Muscle of arm (tissue), 1 donor: ENCODE measurements at regions not wholly inside any gene's neighbourhood (a gene's known extent, or its start where the extent isn't known, plus 50 kb on each side); places are given as distances from the start of the nearest gene placed in this dataset.
A peak's percentile ranks its signal among the peaks of the same experiment; 100 is the strongest.
"Not testable (repeated sequence)": the region's sequence is repeated elsewhere in the genome, so short reads cannot be mapped to it uniquely, and the experiment has no call there.

Source experiments
- DNase-seq: peaks from one replicate; pipeline ENCODE4 v3.0.0-alpha.2; 2013

GRCh38 chr4:9604031-9604892 lies 160.0 kb downstream of the DEFB131A start:
- peak; percentile 56 for DNase-seq

- not testable (repeated sequence) for DNase-seq
Observed at GRCh38 chr4:9604893-9605190, 160.6 kb downstream of the DEFB131A start.

GRCh38 chr4:9608300-9608699 lies 164.1 kb downstream of the DEFB131A start:
- no peak for DNase-seq

GRCh38 chr4:9610321-9610720 lies 166.1 kb downstream of the DEFB131A start:
- DNase-seq: not testable (repeated sequence)

GRCh38 chr4:9611101-9611500 lies 166.9 kb downstream of the DEFB131A start:
- DNase-seq: no peak

GRCh38 chr4:9636411-9636810 lies 145.0 kb upstream of the DRD5 start:
- DNase-seq: not testable (repeated sequence)

GRCh38 chr4:9659678-9660077 lies 121.8 kb upstream of the DRD5 start:
- not testable (repeated sequence) for DNase-seq

- not testable (repeated sequence) for DNase-seq
Observed at GRCh38 chr4:9660955-9661354, 120.5 kb upstream of the DRD5 start.

GRCh38 chr4:9670725-9671124 lies 110.7 kb upstream of the DRD5 start:
- not testable (repeated sequence) for DNase-seq

GRCh38 chr4:9677357-9677756 lies 104.1 kb upstream of the DRD5 start:
- not testable (repeated sequence) for DNase-seq

- no peak for DNase-seq
Observed at GRCh38 chr4:9679704-9680478, 101.5 kb upstream of the DRD5 start.

GRCh38 chr4:9683174-9683573 lies 98.3 kb upstream of the DRD5 start:
- not testable (repeated sequence) for DNase-seq

- not testable (repeated sequence) for DNase-seq
Observed at GRCh38 chr4:9685016-9685415, 96.4 kb upstream of the DRD5 start.

- no peak for DNase-seq
Observed at GRCh38 chr4:9685692-9686091, 95.7 kb upstream of the DRD5 start.

GRCh38 chr4:9690636-9691237 lies 90.7 kb upstream of the DRD5 start:
- not testable (repeated sequence) for DNase-seq

- peak; percentile 95 for DNase-seq
Observed at GRCh38 chr4:9691238-9692065, 90.0 kb upstream of the DRD5 start.

GRCh38 chr4:9692791-9693491 lies 88.5 kb upstream of the DRD5 start:
- DNase-seq: not testable (repeated sequence)

- DNase-seq: not testable (repeated sequence)
Observed at GRCh38 chr4:9694403-9694802, 87.0 kb upstream of the DRD5 start.

GRCh38 chr4:9695994-9696393 lies 85.4 kb upstream of the DRD5 start:
- not testable (repeated sequence) for DNase-seq

GRCh38 chr4:9696561-9696960 lies 84.9 kb upstream of the DRD5 start:
- DNase-seq: not testable (repeated sequence)

- DNase-seq: not testable (repeated sequence)
Observed at GRCh38 chr4:9702019-9702418, 79.4 kb upstream of the DRD5 start.
